ENCODE measurements at regions not wholly inside any gene's neighbourhood (a gene's known extent, or its start where the extent isn't known, plus 50 kb on each side); places are given as distances from the start of the nearest gene placed in this dataset.

GRCh38 chr3:72353236-72354128 is 494.8 kb downstream of the SHQ1 start:
- DNase-seq, result no peak

- no peak for DNase-seq
These were observed 496.1 kb downstream of the SHQ1 start for GRCh38 chr3:72352176-72352575.

- no peak for DNase-seq
These were observed 496.7 kb downstream of the SHQ1 start for GRCh38 chr3:72351536-72351935.

DNA sequence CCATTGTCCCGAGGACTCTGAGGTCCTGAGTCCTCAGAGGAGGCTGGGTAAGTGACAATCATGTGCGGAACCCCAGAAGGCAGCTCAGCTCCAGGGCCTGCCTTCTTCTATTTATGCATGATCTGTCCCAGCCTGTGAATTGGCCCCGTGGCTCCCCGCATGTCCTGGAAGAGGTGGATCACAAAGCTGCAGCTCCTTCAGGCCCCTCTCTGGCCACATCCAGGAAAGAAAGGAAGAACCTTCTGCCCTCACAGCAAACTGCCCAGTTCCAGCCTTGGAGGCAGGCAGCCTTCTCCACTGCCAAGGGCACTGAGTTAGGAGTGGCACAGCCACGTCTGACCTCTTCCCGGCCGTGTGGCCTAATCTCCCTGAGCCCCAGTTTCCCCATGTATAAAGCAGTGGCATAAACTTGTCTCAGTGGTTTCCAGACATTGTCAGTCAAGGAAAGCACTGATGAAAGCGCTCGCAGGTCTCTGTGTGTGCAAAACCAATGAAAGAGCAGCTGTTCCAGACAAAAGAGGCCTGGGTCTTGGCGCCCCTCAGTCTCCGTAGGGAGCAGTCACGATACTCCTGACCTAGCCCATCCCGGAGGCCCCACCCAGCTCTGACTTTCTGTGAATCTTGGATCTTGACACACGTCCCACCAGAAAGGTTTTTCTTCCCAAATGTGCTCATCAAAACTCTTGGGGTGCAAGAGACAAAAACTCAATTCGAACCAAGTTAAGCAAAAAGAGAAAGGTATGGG is 497.3 kb downstream of the SHQ1 start:
- no peak for DNase-seq

DNA sequence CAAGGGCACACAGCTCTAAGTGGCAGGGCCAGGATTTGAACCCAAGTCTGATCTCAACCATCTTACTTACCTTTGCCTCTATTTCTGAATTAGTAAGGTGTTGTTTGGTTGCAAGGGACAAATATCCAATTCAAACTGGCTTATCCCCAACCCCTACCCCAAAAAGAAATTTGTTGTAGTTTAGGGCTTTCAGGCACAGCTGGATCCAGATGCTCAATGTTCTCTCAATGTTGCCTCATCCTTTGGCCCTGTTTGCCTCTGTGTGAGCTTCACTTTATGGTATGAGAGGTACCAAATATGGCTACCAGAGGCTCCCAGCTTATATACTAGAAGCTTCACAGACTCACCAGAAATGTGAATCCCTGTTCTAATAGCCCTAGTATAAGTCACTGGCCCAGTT is 499.9 kb downstream of the SHQ1 start:
- no peak for DNase-seq

DNA sequence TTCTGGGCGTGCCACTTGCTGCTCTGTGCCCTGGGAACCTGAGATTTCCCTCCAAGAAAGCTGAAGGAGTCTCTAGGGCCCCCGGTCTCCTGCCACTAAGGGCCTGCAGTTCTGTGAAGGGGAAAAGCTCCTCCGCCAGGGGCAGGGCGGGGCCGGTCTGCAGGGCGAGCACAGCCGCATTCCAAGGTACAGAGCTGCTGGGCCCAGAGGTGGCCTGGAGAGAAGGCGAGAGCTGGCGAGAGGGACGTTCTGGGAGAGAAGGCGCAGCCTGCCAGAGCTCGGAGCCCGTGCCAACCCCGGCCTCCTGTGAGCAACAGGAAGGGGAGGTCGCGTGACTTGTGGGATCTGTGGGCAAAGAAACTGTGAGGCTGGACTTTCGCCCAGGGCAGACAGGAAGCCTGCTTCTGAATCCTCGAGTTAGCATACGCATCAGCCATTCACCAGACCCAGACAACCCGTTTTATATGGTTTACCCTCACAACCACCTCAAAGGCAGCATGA is 500.4 kb downstream of the SHQ1 start:
- no peak for DNase-seq

- no peak for DNase-seq
These were observed 501.7 kb downstream of the SHQ1 start for GRCh38 chr3:72346526-72346926.

GRCh38 chr3:72345980-72346379 is 502.3 kb downstream of the SHQ1 start:
- no peak for DNase-seq

DNA sequence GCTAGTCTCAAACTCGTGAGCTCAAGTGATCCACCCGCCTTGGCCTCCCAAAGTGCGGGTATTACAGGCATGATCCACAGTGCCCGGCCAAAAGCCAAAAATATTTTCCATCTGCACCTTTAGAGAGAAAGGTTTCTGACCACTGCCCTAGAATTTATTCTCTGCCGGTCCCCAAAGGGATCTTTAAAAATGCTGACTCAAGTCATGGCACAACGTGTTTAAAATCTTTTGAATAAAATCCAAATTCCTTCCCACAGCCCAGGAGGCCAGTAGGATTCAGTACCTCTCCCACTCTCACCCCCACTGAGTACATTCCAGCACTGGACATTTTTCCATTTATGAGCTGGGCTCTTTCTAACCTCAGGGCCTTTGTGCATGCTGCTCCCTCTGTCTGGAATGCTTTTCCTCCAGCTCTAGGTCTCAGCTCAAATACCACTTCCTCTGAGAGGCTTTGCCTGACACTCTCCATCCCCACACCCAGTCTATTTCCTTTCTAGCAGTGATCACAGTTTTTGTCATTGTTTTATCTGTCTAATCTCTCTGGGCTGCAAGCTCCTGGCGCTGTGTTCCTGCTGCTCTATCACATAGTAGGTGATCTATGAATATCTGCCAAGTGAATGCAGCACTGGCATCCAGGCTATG is 502.9 kb downstream of the SHQ1 start:
- DNase-seq, result no peak

- no peak for DNase-seq
These were observed 503.6 kb downstream of the SHQ1 start for GRCh38 chr3:72344647-72345046.

DNA sequence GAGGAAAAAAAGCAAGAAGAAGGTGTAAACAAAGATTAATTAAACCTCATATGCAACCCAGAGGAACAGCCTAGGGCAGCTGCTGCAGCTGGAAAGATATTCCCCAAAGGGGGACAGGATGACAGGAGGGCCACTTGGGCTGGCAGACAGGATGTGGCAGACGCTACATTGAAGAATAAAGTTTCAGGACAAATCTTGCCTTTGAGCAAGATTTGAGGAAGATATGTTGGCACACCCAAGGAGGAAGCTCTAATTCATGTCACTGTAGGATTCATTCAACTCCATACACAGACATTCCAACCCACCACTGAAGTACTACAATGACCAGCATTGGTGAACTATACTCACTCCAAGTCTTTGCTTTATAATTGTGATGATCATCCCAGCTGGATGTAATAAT is 504.0 kb downstream of the SHQ1 start:
- DNase-seq, result no peak

- no peak for DNase-seq
These were observed 505.2 kb downstream of the SHQ1 start for GRCh38 chr3:72343078-72343477.

DNA sequence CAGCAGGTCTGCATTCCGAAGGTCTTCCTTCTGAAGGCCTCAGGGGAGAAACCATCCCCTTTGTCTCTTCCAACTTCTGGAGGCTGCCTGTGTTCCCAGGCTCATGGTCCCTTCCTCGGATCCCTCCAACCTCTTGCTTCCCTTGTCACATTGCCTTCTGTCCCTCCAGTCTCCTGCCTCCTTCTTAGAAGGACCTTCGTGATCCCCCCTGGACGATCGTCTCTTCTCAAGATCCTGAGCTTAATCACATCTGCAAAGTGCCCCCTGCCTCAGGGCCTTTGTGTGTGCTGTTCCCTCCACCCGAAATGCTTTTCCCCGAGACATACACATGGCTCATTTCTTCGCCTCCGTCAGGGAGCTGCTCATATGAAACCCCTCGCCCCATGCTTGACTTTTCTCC is 505.8 kb downstream of the SHQ1 start:
- no peak for DNase-seq

- no peak for DNase-seq
These were observed 506.3 kb downstream of the SHQ1 start for GRCh38 chr3:72341920-72342319.

DNA sequence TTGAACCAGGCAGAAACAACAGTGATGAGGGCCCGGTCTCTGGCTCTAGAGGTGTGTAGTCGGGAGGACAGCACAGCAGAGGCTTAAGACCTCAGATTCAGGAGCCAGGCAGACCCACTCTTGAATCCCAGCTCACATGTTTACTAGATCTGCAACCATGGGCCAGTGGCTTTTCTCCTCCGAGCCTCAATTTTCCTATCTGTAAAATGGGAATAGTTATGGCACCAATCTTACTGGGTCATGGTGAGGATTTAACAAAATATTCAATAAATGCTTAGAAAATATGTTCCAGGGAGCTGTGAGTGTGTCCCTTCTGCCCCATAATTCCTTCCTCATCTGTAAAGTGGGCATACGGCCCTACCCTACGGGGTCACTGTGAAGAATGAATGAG is 506.9 kb downstream of the SHQ1 start:
- no peak for DNase-seq

DNA sequence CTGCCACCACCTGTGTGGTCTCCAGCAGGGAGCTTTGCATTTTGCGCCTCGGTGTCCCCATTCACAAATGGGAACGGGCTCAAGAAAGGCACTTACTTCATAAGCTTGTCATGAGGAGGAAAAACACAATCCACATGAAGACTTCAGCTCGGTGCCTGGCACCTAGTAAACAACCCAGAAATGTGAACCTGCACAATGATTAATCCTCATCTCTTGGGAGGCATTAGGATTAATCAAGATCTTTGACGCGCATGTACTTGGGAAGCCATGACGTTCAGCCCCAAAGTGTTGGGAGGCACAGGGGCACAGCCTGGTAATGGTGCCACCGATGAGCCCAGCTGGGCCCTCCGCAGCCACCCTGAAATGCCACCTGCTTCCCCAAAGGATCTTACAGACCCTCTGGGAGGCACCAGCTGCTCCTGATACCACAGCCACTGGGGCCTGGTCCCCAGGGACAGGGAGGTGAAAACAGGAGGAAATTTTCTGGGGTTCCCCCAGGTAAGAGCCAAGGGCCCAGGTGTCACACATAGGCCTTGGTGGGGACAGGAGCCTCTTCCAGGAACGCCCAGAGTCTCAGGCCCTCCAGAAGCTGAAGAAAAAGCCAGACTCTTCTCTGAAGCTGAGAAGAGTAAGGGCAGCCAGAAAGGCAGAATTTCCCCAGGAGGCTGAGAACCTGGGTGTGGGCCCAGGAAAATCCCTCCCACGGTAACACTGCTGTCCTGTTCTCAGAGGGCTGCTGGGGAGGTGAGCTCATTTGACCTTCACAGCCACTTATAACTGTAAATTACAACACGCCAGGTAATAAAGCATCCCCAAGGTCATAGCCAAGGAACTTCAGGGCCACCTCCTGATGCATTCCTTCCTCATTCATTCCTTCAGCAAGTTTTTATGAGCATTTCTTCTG is 507.5 kb downstream of the SHQ1 start:
- no peak for DNase-seq

DNA sequence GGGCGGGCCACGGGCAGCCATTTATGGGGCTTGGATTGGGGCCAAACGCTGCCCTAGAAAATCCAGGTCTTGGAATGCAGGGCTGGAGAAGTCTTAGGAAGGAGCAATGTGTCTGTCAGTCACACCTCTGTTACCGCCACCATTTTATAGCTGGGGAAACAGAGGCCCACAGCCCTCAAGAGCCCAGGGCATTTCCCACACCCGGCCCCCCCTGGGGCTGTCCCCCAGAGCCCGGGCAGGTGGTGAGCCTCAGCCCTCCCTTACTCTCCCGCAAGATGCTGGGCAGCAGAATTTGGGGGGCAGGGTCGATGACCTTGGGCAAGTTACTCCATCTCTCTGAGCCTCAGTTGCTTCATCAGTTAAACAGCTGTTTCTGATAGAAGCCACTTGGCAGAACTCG is 508.2 kb downstream of the SHQ1 start:
- no peak for DNase-seq

- no peak for DNase-seq
These were observed 508.6 kb downstream of the SHQ1 start for GRCh38 chr3:72339670-72340030.

- DNase-seq, result no peak
These were observed 509.1 kb downstream of the SHQ1 start for GRCh38 chr3:72338942-72339669.

GRCh38 chr3:72338082-72338941 is 509.9 kb downstream of the SHQ1 start:
- DNase-seq, result no peak

GRCh38 chr3:72337480-72337855 is 510.8 kb downstream of the SHQ1 start:
- DNase-seq, result no peak
